GM12891 (cell line): ENCODE measurements at regions not wholly inside any gene's neighbourhood (a gene's known extent, or its start where the extent isn't known, plus 50 kb on each side); places are given as distances from the start of the nearest gene placed in this dataset.

Source experiments
- POLR2A ChIP-seq: IDR thresholded peaks from 2 replicates; pipeline ENCODE4 v1.6.1; 2011; ENCODE audit warnings: low read depth, low read length, control low read depth
- POLR2AphosphoS5 ChIP-seq: IDR thresholded peaks from 2 replicates; pipeline ENCODE4 v1.6.1; 2011; ENCODE audit warnings: low read depth, low read length, control low read depth
- TAF1 ChIP-seq: IDR thresholded peaks from 2 replicates; pipeline ENCODE4 v1.6.1; 2011; ENCODE audit warnings: low read depth, low read length, control low read depth

- no peak for TF ChIP-seq POLR2A
- TF ChIP-seq TAF1 = no peak
- TF ChIP-seq POLR2AphosphoS5 = no peak
Measured at GRCh38 chr6:74250161-74250818, 554.3 kb downstream of the CD109 start.
